ENCODE measurements at regions not wholly inside any gene's neighbourhood (a gene's known extent, or its start where the extent isn't known, plus 50 kb on each side); places are given as distances from the start of the nearest gene placed in this dataset.
A peak's percentile ranks its signal among the peaks of the same experiment; 100 is the strongest.

- Histone ChIP-seq H3K4me1 (ENCODE audit: insufficient read depth) (peaks cover 29% of the 10 kb centered on the region), H3K79me2 (replicated peaks; ENCODE audit: insufficient read depth) (no peaks in the 10 kb centered on the region), H3K9me2 (ENCODE audit: insufficient read depth) (no peaks in the 10 kb centered on the region), H3F3A (replicated peaks; ENCODE audit: low read depth) (no peaks in the 10 kb centered on the region), H3K27me3 (ENCODE audit: insufficient read depth) (peaks cover 94% of the 10 kb centered on the region), H3K4me3 (no peak overlapping the region), H3K36me3 (ENCODE audit: insufficient read depth) (no peaks in the 10 kb centered on the region), H3K27ac (ENCODE audit: low read depth) (no peak overlapping the region), H3K4me2 (no peak overlapping the region), H2AFZ (no peak overlapping the region), H4K20me1 (replicated peaks; ENCODE audit: insufficient read depth) (peaks cover 9% of the 10 kb centered on the region; the same call in 1 of the 2 replicates)
- Mint-ChIP-seq H3K36me3 (ENCODE audit: low read depth) (peaks cover 2% of the 10 kb centered on the region; the same call in 1 of the 3 replicates), H3K4me3 (no peak overlapping the region), H3K27me3 (ENCODE audit: insufficient read depth, low read depth, poor library complexity) (peaks cover 93% of the 10 kb centered on the region), H3K27ac (no peak overlapping the region), H3K9me3 (peaks cover 3% of the 10 kb centered on the region; the same call in 2 of the 3 replicates), H3K4me1 (peaks cover 31% of the 10 kb centered on the region)
- no peak for TF ChIP-seq ZNF331 (CRISPR knock-in tag; IDR thresholded peaks at IDR 0.05; ENCODE audit: low read depth)
- TF ChIP-seq ETS1 (IDR thresholded peaks at IDR 0.05): no peak
- no peak for TF ChIP-seq STAT1 (IDR thresholded peaks at IDR 0.05; ENCODE audit: unreplicated experiment)
- peak; percentile 46; the same call in 1 of the 2 replicates for TF ChIP-seq POLR2AphosphoS5 (IDR thresholded peaks at IDR 0.05; ENCODE audit: low read depth)
- DNase-seq (ENCODE audit: low spot score) (peak; percentile 63), ATAC-seq (peak; percentile 21; the same call in 2 of the 3 replicates)
Observed at GRCh38 chr6:27767851-27768250, 144.3 kb downstream of the OR2B2 start.

- no peak overlapping the region for H3K27ac Mint-ChIP-seq
- no peak overlapping the region; the same call in 2 of the 3 replicates for H3K4me3 Mint-ChIP-seq
Observed at GRCh38 chr6:27766405-27766804, 145.8 kb downstream of the OR2B2 start.

GRCh38 chr6:27765028-27765590 is 147.1 kb downstream of the OR2B2 start:
- Mint-ChIP-seq H3K9me3 (peaks cover 3% of the 10 kb centered on the region; the same call in 2 of the 3 replicates), H3K27me3 (ENCODE audit: insufficient read depth, low read depth, poor library complexity) (peaks cover 84% of the 10 kb centered on the region), H3K36me3 (ENCODE audit: low read depth) (peaks cover 2% of the 10 kb centered on the region; the same call in 1 of the 3 replicates), H3K4me3 (no peak overlapping the region; the same call in 2 of the 3 replicates), H3K4me1 (peaks cover 23% of the 10 kb centered on the region), H3K27ac (no peak overlapping the region)
- H3F3A ChIP-seq (replicated peaks; ENCODE audit: low read depth): peaks cover 11% of the 10 kb centered on the region; the same call in 1 of the 2 replicates
- no peak overlapping the region for H2AFZ ChIP-seq
- H3K4me1 ChIP-seq (ENCODE audit: insufficient read depth): peaks cover 17% of the 10 kb centered on the region
- H3K79me2 ChIP-seq (replicated peaks; ENCODE audit: insufficient read depth): no peaks in the 10 kb centered on the region
- H3K4me3 ChIP-seq: no peak overlapping the region
- H3K9me2 ChIP-seq (ENCODE audit: insufficient read depth): no peaks in the 10 kb centered on the region
- peaks cover 7% of the 10 kb centered on the region; the same call in 1 of the 2 replicates for H4K20me1 ChIP-seq (replicated peaks; ENCODE audit: insufficient read depth)
- H3K27me3 ChIP-seq (ENCODE audit: insufficient read depth): peaks cover 99% of the 10 kb centered on the region
- H3K27ac ChIP-seq (ENCODE audit: low read depth): no peak overlapping the region
- H3K36me3 ChIP-seq (ENCODE audit: insufficient read depth): no peaks in the 10 kb centered on the region
- DNase-seq (ENCODE audit: low spot score) (no peak), ATAC-seq (no peak)
- no peak overlapping the region for H3K4me2 ChIP-seq
- TF ChIP-seq EZH2phosphoT487 (IDR thresholded peaks at IDR 0.05; ENCODE audit: unreplicated experiment) (no peak), ZNF114 (CRISPR knock-in tag; IDR thresholded peaks at IDR 0.05) (no peak), JUNB (IDR thresholded peaks at IDR 0.05; ENCODE audit: unreplicated experiment) (no peak), NANOG (IDR thresholded peaks at IDR 0.05; ENCODE audit: borderline replicate concordance) (no peak), CREB1 (CRISPR knock-in tag; IDR thresholded peaks at IDR 0.05; ENCODE audit: low read depth) (no peak)

More at GRCh38 chr6:27766405-27766804, 145.8 kb downstream of the OR2B2 start:
- no peak for DNase-seq (ENCODE audit: low spot score)
- no peaks in the 10 kb centered on the region for H3K9me2 ChIP-seq (ENCODE audit: insufficient read depth)
- Mint-ChIP-seq H3K36me3 (ENCODE audit: low read depth) (peaks cover 2% of the 10 kb centered on the region; the same call in 1 of the 3 replicates), H3K4me1 (peaks cover 23% of the 10 kb centered on the region), H3K27me3 (ENCODE audit: insufficient read depth, low read depth, poor library complexity) (peaks cover 91% of the 10 kb centered on the region), H3K9me3 (peaks cover 3% of the 10 kb centered on the region; the same call in 2 of the 3 replicates)
- H3K4me3 ChIP-seq: no peak overlapping the region
- H3K27me3 ChIP-seq (ENCODE audit: insufficient read depth): peaks cover 95% of the 10 kb centered on the region
- no peak overlapping the region for H3K4me2 ChIP-seq
- H2AFZ ChIP-seq: no peak overlapping the region
- peaks cover 7% of the 10 kb centered on the region; the same call in 1 of the 2 replicates for H4K20me1 ChIP-seq (replicated peaks; ENCODE audit: insufficient read depth)
- ATAC-seq: no peak
- H3K27ac ChIP-seq (ENCODE audit: low read depth): no peak overlapping the region
- peaks cover 8% of the 10 kb centered on the region; the same call in 1 of the 2 replicates for H3F3A ChIP-seq (replicated peaks; ENCODE audit: low read depth)
- H3K79me2 ChIP-seq (replicated peaks; ENCODE audit: insufficient read depth): no peaks in the 10 kb centered on the region
- H3K4me1 ChIP-seq (ENCODE audit: insufficient read depth): peaks cover 22% of the 10 kb centered on the region
- H3K36me3 ChIP-seq (ENCODE audit: insufficient read depth): no peaks in the 10 kb centered on the region
- TF ChIP-seq EZH2phosphoT487 (IDR thresholded peaks at IDR 0.05; ENCODE audit: unreplicated experiment): no peak
- no peak for TF ChIP-seq ZNF114 (CRISPR knock-in tag; IDR thresholded peaks at IDR 0.05)
